ENCODE measurements at regions not wholly inside any gene's neighbourhood (a gene's known extent, or its start where the extent isn't known, plus 50 kb on each side); places are given as distances from the start of the nearest gene placed in this dataset.
A peak's percentile ranks its signal among the peaks of the same experiment; 100 is the strongest.
"Not testable (repeated sequence)": the region's sequence is repeated elsewhere in the genome, so short reads cannot be mapped to it uniquely, and the experiment has no call there.

- ATAC-seq, result no peak
Observed at GRCh38 chr1:172717722-172718465, 59.0 kb downstream of the FASLG start.

DNA sequence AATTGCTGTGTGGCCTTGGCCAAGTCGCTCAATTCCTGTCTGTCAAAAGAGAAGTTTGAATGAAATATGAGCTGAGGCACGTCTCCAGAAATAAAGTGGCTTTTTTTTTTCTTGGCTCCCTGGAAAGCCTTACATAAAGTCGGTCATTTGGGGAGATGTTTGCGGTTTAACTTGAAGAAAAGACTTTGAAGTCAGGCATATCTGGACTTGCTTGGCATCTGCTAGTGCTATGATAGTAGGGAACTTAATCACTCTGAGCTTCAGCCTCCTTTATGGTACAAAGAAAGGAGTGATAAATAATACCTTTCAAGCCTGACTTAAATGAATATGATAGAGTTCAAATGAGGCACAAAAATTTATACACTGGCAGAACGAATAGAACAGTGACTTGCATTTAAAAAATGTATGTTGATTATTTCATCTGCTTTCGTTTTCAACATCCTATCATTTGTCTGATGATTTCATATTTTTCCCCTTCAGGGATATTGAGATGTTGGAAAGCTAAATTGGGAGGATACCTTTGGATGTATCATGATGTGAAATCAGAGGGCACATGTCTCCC, 60.2 kb downstream of the FASLG start:
- peak; percentile 76 for ATAC-seq

DNA sequence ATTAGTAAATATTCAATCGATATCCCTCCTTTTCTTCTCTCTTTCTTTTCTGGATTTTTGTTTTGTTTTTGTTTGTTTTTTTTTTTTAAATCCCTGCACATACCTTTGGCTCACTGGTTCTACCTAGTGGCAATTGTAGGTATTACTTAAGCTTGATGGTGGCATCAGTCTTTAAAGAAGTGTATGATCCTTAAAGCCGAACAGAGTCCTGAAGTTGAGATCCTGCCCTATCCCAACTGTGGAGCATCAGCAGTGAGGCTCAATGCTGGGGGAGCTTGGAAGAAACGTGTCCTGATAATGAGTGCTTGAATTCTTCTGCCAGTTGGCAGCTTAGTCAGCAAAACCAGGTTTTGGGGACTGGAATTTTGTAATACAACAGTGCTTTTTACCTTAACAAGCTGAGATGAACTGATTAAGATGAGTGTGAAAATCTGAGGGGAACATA, 60.8 kb downstream of the FASLG start:
- peak; percentile 71 for ATAC-seq

- ATAC-seq, result no peak
Observed at GRCh38 chr1:172720339-172720738, 61.4 kb downstream of the FASLG start.

DNA sequence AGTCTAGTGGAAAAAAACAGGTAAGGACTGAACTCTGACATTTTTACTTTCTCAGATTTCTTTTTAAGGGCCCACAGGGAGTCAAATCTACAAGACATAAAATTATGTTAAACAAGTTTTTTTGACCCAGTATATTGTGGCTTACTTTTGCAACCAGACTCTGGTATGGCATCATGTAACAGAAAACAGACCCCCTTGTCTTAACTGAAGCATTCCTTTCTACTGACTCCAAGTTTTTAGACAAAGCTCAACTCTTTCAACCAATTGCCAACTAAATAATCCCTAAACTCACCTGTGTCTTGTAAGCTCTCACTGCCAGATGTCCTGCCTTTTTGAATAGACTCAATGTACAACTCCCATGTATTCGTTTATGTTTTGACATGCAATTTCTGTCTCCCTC, 64.3 kb downstream of the FASLG start:
- ATAC-seq, result no peak

DNA sequence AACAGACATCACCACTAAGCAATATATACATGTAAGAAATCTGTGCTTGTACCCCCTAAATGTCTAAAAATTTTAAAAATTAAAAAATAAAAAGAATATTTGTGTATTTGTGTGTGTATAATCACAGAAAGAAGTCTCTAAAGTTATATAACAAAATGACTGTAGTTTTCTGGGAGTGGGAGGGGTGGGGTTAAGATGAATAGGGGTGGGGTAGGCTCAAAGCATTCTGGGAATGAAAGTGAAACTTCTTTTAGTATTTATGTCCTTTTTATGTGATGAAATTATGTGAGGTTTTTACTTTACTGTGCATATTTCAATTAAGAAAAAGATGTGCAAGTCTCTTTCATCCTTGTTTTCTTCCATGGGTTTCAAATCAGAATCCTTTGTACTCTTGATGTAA, 65.3 kb downstream of the FASLG start:
- no peak for ATAC-seq

DNA sequence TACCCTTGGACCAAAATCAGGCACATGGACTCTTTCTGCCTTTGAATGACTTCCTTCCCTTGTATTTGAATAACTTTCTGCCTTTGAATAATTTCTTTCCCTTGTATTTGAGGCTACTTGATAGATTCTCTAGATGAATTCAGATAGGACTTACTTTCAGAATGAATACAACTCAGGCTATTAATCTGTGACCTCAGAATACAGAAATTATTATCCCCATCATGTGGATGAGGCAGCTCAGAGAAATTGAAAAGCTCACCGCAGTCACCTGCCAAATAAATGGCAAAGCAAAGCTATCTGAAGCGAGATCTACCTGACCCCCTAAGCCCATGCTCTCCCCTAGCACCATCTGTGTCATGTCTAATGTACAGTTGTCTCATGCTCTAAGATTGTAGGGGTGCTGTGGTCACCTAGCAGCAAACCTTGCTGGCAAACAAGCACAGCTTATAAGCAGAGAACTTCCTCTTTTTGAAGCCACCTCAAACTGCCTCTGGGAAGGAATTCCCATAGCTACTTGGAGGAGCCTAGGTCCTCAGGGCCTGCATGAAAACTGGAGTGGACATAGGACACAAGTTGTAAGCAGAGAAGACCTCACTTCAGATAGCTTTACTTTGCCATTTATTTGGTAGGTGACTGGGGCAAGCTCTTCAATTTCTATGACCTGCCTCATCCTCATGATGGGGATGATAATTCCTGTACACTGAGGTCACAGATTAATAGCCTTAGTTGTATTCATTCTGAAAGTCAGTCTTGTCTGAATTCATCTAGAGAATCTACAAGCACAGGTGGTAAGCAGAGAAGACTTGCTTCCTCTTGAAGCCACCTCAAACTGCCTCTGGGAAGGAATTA, 66.1 kb downstream of the FASLG start:
- ATAC-seq, result no peak

DNA sequence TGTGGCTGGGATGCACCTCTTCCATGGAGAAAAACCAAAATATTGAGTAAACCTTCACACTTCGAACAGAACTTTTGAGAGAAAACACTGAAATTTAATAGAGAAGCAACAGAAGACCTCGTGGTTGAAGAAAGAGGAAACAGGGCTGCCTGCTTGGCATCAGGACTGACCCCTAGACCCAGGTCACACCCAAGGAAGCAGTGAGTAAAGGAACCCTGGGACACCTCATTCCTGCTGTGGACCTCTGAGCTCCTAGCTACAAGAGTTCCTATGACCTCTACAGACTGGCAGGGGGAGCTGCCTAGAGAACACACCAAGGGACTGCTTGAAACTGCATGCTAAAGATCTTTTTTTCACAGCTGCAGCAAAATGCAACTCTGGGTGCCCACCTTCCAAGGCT, 67.8 kb downstream of the FASLG start:
- no peak for ATAC-seq

GRCh38 chr1:172727275-172727857, 68.5 kb downstream of the FASLG start:
- no peak for ATAC-seq

DNA sequence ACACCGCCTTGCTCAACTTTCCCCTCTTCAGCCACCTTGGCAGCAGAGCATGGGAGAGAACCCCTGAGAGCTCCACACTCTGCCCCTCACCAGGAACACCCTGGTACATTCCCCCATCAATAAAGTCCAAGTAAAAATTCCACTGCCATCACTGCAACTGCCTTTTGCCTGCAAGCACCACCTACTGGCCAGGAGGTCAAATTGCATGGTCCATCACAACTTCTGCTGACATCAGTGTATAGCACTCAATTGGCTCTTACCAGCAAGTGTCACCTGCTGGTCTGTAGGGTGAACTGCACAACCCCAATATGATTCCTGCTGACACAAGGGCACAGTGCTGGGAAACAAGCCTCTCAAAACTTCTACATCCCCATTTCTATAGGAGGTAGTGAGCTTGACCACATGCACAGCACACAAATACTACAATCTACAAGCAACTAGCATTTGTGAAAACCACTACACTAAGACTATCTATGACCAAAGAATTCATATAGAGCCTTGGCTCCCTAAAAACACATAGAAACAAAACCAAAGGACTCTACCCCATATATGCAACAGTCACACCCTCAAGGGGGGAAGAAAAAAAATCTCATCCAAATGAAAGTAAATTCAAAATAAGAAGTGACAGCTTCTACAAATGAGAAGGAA, 69.2 kb downstream of the FASLG start:
- peak; percentile 95 for ATAC-seq

GRCh38 chr1:172728705-172729104, 69.8 kb downstream of the FASLG start:
- not testable (repeated sequence) for ATAC-seq

DNA sequence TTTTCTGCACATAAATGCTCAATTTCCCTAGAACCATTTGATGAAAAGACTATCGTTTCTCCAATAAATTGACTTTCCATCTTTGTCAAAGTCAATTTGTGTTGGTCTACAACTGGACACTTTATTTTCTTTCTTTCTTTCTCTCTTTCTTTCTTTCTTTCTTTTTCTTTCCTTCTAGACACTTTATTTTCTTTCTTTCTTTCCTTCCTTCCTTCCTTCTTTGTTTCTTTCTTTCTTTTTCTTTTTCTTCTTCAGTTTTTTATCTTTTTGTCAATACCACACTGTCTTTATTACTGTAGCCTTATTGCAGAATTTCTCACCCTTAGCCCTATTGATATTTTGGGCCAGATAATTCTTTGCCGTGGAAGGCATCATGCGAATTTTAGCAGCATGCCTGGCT, 73.5 kb downstream of the FASLG start:
- no peak for ATAC-seq

DNA sequence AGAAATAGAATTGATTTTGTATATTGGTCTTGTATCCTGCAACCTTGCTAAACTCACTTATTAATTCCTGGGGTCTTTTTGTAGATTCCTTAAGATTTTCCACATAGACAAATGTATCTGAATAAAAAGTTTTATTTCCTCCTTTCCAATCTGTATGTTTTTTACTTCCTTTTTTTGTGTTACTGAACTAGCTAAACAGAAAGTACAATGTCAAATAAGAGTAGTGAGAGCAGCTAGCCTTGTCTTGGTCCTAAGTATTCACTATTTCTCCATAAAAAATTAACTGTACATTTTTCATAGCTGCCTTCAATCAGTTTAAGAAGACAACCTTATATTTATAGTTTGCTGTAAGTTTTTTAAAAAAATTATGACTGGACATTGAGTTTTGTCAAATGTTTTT, 74.9 kb downstream of the FASLG start:
- no peak for ATAC-seq

DNA sequence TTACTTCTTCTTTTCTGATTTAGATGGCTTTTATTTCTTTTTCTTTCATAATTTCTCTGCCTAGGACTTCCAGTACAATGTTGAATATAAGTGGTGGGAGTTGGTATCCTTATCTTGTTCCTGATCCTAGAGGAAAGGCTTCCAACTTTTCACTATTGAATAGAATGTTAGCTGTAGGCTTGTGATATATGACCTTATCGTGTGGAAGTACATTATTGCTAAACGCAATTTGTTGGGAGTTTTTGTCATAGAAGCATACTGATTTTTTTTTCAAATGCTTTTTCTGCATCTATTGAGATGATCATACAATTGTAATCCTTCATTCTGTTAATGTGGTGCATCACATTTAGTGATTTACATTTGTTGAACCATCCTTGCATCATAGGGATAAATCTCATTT, 79.5 kb downstream of the FASLG start:
- no peak for ATAC-seq

- peak; percentile 37 for ATAC-seq
Observed at GRCh38 chr1:172742599-172743500, 83.9 kb downstream of the FASLG start.

GRCh38 chr1:172745014-172745413, 86.1 kb downstream of the FASLG start:
- ATAC-seq, result peak; percentile 84

DNA sequence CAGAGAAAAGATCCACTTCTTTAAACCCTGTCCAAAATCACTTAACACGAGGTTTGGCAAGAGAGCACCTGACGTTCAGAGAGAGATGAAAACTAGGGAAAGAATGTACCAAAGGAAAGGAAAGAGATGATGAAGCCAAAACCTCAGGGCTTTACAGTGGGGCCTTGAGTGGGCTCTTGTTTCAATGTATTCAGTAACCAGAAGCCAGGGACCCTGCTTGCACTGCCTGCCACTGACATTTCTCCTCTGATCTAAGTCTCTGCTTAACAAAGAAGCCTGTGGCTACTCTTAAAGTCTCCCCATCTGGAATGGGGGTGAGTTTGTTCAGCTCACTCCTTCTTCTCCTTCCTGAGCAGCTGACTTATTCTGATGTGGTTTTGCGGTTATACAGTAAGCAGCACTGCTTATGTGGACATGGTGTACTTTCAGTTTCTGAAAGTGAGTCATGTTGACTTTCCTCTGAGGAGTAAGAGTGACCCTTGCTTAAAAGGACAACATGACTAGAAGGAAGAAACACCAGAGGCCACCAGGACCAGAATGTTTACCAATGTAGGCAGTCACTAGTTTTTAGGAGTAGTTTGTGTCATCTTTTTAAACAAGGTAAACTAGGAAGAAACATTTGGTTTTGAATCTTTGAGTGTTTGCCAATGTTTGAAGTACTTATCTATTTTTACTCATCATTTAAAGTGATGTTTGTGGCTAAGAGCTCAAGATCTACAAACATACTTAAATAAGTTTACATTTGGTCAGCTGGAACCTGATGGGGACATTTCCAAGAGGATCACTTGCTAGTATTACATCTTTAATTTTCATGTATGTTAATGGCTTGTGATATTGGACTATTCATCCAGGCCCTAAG, 87.4 kb downstream of the FASLG start:
- ATAC-seq, result peak; percentile 76

DNA sequence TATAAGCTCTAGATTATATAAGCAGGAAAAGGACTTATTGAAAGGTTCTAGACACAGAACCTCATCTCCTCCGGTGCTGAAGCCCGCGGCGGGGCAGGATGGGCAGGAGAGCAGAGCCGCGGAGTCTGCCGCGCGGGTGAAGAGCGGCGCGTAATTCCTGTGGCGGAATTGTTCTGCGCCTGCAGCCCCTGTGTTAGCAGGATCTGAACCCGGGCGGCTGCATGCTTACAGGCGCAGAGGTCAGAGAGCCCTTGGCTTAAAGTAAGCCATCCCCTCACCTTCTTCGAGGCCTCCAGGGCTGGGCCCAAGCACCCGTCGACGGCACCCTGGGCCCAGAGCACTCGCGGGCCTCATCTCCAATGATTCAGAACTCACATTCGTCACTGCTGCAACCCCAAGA, 89.3 kb downstream of the FASLG start:
- no peak for ATAC-seq

DNA sequence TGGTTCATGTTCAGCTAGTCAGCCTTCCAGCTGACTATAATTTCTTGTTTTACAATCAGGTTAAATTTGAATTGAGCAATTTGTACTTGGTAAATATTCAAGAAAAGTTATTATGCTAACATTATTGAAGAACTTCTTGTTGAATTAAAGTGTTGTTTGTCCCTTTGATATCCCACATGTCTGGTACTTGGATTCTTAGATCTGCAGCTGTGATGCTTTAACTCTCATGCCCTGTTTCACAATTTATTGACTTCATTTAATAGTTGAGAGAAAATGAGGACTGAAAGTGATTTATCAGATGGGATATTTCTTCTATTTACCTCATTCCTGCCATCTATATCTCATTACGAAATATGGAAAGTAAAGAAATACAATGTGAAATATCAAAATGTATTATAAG, 92.8 kb downstream of the FASLG start:
- no peak for ATAC-seq

DNA sequence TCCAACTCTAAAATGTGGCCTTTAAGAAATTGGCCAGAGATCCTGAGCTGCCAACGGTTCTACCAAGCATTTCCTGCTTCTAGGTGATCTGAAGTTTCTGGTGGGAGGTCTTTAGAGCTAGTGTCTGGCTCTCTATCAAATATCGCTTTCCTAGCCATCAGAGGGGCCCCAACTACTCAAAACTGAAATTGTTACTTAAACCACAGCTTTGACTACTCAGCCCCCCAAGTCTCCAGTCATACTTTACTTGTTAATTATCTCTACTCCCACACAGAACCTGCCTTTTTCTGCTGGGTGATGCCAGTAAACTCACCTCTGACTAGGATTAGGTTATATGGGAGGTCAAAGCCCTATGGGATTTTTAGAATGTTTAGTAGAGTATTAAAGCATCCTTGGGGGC, 95.1 kb downstream of the FASLG start:
- ATAC-seq, result no peak

GRCh38 chr1:172754609-172755008, 95.7 kb downstream of the FASLG start:
- no peak for ATAC-seq
